Fibroblast of pulmonary artery (primary cell): ENCODE measurements at regions not wholly inside any gene's neighbourhood (a gene's known extent, or its start where the extent isn't known, plus 50 kb on each side); places are given as distances from the start of the nearest gene placed in this dataset.

Experiments used
- DNase-seq: peaks from one replicate; pipeline ENCODE4 v3.0.0-alpha.2; 2010; ENCODE audit warnings: low read depth
- H3K4me3 ChIP-seq: replicated peaks from 2 replicates; pipeline ENCODE4 v1.5.1; 2011; ENCODE audit warnings: low read depth, mild to moderate bottlenecking, control low read depth, low read length, moderate library complexity
- TF ChIP-seq, protein P1 (sequence below): IDR thresholded peaks from 2 replicates; pipeline ENCODE4 v1.5.1; 2011; ENCODE audit warnings: mild to moderate bottlenecking, control low read depth, low read length, inconsistent platforms; ENCODE audit errors: missing control alignments

GRCh38 chr5:2482778-2483177 is 268.7 kb downstream of the IRX2 start:
- TF ChIP-seq, protein P1, sequence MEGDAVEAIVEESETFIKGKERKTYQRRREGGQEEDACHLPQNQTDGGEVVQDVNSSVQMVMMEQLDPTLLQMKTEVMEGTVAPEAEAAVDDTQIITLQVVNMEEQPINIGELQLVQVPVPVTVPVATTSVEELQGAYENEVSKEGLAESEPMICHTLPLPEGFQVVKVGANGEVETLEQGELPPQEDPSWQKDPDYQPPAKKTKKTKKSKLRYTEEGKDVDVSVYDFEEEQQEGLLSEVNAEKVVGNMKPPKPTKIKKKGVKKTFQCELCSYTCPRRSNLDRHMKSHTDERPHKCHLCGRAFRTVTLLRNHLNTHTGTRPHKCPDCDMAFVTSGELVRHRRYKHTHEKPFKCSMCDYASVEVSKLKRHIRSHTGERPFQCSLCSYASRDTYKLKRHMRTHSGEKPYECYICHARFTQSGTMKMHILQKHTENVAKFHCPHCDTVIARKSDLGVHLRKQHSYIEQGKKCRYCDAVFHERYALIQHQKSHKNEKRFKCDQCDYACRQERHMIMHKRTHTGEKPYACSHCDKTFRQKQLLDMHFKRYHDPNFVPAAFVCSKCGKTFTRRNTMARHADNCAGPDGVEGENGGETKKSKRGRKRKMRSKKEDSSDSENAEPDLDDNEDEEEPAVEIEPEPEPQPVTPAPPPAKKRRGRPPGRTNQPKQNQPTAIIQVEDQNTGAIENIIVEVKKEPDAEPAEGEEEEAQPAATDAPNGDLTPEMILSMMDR: no peak
- no peak for DNase-seq
- H3K4me3 ChIP-seq: no peak overlapping the region

- TF ChIP-seq, protein P1: no peak
- H3K4me3 ChIP-seq: no peak overlapping the region
- no peak for DNase-seq
These were observed 270.6 kb downstream of the IRX2 start for GRCh38 chr5:2480871-2481270.

- H3K4me3 ChIP-seq: no peak overlapping the region
- DNase-seq: no peak
- TF ChIP-seq, protein P1: no peak
These were observed 275.6 kb downstream of the IRX2 start for GRCh38 chr5:2475902-2476301.

DNA sequence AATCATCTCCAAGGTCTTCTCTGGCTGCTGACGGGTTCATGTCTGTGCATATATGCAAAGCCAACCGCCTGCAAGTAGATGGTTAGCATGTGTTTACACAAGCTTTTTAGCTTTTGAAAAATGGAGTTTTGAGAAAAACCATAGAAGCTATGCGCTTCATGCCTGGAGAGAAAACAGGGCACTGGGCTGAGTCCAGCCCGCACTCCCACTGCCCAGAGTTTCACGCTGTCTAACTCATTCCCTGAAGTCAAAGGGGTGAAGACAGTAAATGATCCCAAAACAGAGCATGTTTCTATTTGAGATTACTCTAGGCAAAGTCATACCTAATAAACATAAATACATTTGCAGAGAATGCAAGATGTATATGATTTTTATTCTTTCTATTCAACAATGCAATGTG is 278.8 kb downstream of the IRX2 start:
- H3K4me3 ChIP-seq: no peak overlapping the region
- TF ChIP-seq, protein P1: no peak
- no peak for DNase-seq

GRCh38 chr5:2471152-2471879 is 280.2 kb downstream of the IRX2 start:
- no peak overlapping the region for H3K4me3 ChIP-seq
- TF ChIP-seq, protein P1: no peak
- DNase-seq: no peak

DNA sequence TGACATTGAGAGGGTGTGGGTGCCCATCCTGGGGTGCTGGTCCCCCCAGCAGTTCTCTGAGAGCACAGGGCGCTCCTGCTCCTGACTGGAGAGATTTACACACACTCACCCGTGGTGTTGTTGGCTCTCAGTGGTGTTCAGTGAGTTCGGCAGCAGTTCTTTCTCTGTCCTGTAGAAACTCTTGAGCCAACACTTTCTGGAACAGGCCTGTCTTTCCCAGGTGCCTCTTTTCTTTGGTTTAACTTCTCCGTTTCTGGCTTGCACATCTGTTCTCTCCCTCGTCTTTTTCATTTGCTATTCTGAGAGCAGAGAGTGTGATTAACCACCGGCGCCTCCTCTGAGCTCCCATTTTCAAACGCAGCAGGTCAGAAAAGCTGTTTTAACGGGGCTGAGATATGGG is 284.5 kb downstream of the IRX2 start:
- no peak overlapping the region for H3K4me3 ChIP-seq
- TF ChIP-seq, protein P1: no peak
- DNase-seq: no peak

DNA sequence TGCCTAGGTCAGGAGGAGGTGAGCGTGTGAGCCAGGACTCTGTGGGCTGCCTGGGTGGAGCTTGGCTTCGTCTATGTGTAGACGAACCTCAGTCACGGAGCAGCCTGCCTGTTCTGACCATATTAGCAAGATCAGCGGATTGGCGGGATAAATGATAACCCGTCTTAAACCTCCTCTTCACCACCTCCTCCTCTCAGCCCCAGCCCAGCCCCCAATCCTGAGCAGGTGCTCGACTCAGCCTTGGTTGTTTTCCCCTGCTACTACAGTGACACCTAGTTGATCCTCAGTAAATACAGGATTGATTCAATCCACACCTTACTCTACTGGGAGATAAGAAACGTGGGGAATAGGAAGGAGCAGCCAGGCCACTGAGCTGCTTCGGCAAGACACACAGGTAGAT is 286.1 kb downstream of the IRX2 start:
- TF ChIP-seq, protein P1: no peak
- no peak overlapping the region for H3K4me3 ChIP-seq
- no peak for DNase-seq
